SH-SY5Y (cell line): ENCODE measurements at regions not wholly inside any gene's neighbourhood (a gene's known extent, or its start where the extent isn't known, plus 50 kb on each side); places are given as distances from the start of the nearest gene placed in this dataset.

Experiments used
- GATA2 ChIP-seq: IDR thresholded peaks from 2 replicates; pipeline ENCODE4 v1.6.1; 2011; ENCODE audit warnings: mild to moderate bottlenecking, low read depth, low read length
- GATA3 ChIP-seq: IDR thresholded peaks from 2 replicates; pipeline ENCODE4 v1.6.1; 2011; ENCODE audit warnings: low read depth, mild to moderate bottlenecking, low read length, moderate library complexity

DNA sequence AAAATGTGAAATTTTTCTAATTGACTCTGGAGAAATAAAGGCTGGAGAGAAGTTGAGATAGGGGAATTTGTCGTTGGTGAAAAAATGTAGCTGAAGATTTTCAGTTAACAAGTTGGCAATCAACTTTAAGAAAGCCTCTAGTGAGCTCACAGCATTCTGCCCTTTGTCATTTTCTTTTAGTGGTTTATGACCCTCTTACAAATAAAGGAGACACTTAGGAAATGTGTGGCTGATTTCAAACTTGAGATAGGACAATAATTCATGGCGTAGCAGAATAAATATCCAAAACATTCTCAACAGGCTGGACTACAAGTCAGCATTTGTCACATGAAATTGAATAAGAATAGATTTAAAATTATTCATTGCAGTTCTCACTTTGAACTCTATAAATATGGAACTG lies 412.5 kb upstream of the SPHKAP start:
- TF ChIP-seq GATA3 (no peak), GATA2 (no peak)
